ENCODE measurements at regions not wholly inside any gene's neighbourhood (a gene's known extent, or its start where the extent isn't known, plus 50 kb on each side); places are given as distances from the start of the nearest gene placed in this dataset.

- peak; percentile 91 for DNase-seq (ENCODE audit: low read depth)
These were observed 233.7 kb downstream of the IBTK start for GRCh38 chr6:82013561-82014530.

GRCh38 chr6:82006027-82006738 lies 241.4 kb downstream of the IBTK start:
- peak; percentile 59 for DNase-seq (ENCODE audit: low read depth)

GRCh38 chr6:82000551-82000950 lies 247.0 kb downstream of the IBTK start:
- DNase-seq (ENCODE audit: low read depth), result no peak

- no peak for DNase-seq (ENCODE audit: low read depth)
These were observed 247.3 kb upstream of the TENT5A start for GRCh38 chr6:81999826-82000225.

- DNase-seq (ENCODE audit: low read depth), result peak; percentile 79
These were observed 246.8 kb upstream of the TENT5A start for GRCh38 chr6:81999270-81999669.

GRCh38 chr6:81998432-81998831 lies 246.0 kb upstream of the TENT5A start:
- peak; percentile 79 for DNase-seq (ENCODE audit: low read depth)

- DNase-seq (ENCODE audit: low read depth), result peak; percentile 94
These were observed 244.8 kb upstream of the TENT5A start for GRCh38 chr6:81997090-81997926.

GRCh38 chr6:81996414-81996813 lies 243.9 kb upstream of the TENT5A start:
- DNase-seq (ENCODE audit: low read depth), result peak; percentile 81

- DNase-seq (ENCODE audit: low read depth), result peak; percentile 53
These were observed 243.2 kb upstream of the TENT5A start for GRCh38 chr6:81995548-81996289.

GRCh38 chr6:81988871-81989270 lies 236.4 kb upstream of the TENT5A start:
- DNase-seq (ENCODE audit: low read depth), result peak; percentile 59

GRCh38 chr6:81988446-81988845 lies 236.0 kb upstream of the TENT5A start:
- DNase-seq (ENCODE audit: low read depth), result peak; percentile 37

GRCh38 chr6:81987293-81987692 lies 234.8 kb upstream of the TENT5A start:
- DNase-seq (ENCODE audit: low read depth), result peak; percentile 72

- no peak for DNase-seq (ENCODE audit: low read depth)
These were observed 232.7 kb upstream of the TENT5A start for GRCh38 chr6:81985191-81985590.

- no peak for DNase-seq (ENCODE audit: low read depth)
These were observed 232.1 kb upstream of the TENT5A start for GRCh38 chr6:81984599-81984998.

GRCh38 chr6:81981812-81982211 lies 229.3 kb upstream of the TENT5A start:
- DNase-seq (ENCODE audit: low read depth), result peak; percentile 60

- DNase-seq (ENCODE audit: low read depth), result no peak
These were observed 227.3 kb upstream of the TENT5A start for GRCh38 chr6:81979767-81980166.

- no peak for DNase-seq (ENCODE audit: low read depth)
These were observed 226.8 kb upstream of the TENT5A start for GRCh38 chr6:81979329-81979728.

GRCh38 chr6:81978230-81978629 lies 225.7 kb upstream of the TENT5A start:
- peak; percentile 35 for DNase-seq (ENCODE audit: low read depth)

- peak; percentile 58 for DNase-seq (ENCODE audit: low read depth)
These were observed 225.0 kb upstream of the TENT5A start for GRCh38 chr6:81977486-81977885.

GRCh38 chr6:81969814-81970213 lies 217.3 kb upstream of the TENT5A start:
- no peak for DNase-seq (ENCODE audit: low read depth)

- DNase-seq (ENCODE audit: low read depth), result no peak
These were observed 216.5 kb upstream of the TENT5A start for GRCh38 chr6:81969011-81969410.

Measured in amniotic epithelial cell (primary cell).